Activated CD4-positive, alpha-beta T cell treated with anti-CD3 and anti-CD28 coated beads for 36 hours (primary cell): ENCODE measurements at regions not wholly inside any gene's neighbourhood (a gene's known extent, or its start where the extent isn't known, plus 50 kb on each side); places are given as distances from the start of the nearest gene placed in this dataset.
"Not testable (repeated sequence)": the region's sequence is repeated elsewhere in the genome, so short reads cannot be mapped to it uniquely, and the experiment has no call there.

Experiments
- ATAC-seq: fragments of 200-7000 bp; cut with Tn5 transposase; one replicate; pipeline ENCODE4 v1.10.0; 2021; ENCODE audit warnings: mild to moderate bottlenecking, moderate library complexity
- CTCF ChIA-PET: fragments of 350-600 bp; sonication (Branson Sonifier 250); formaldehyde crosslinking; loops from one replicate; lab custom pipeline; 2021; ENCODE audit warnings: antibody characterized with exemption; lab: Charles Lee
- POLR2A ChIA-PET: fragments of 350-600 bp; sonication (Branson Sonifier 250); formaldehyde crosslinking; loops from one replicate; lab custom pipeline; 2021; ENCODE audit warnings: antibody characterized with exemption, inconsistent platforms; lab: Charles Lee
- DNase-seq: peaks from one replicate; pipeline ENCODE4 v3.0.0-alpha.2; 2020
- H3K27ac Mint-ChIP-seq: one replicate; pipeline ENCODE4 v1.8.0; 2021; ENCODE audit warnings: mixed read lengths
- H3K27me3 Mint-ChIP-seq: one replicate; pipeline ENCODE4 v1.8.0; 2021; ENCODE audit warnings: mixed read lengths
- H3K36me3 Mint-ChIP-seq: one replicate; pipeline ENCODE4 v1.8.0; 2021; ENCODE audit warnings: low read depth, mixed read lengths
- H3K4me1 Mint-ChIP-seq: one replicate; pipeline ENCODE4 v1.8.0; 2021; ENCODE audit warnings: mixed read lengths
- H3K4me3 Mint-ChIP-seq: one replicate; pipeline ENCODE4 v1.8.0; 2021; ENCODE audit warnings: mild to moderate bottlenecking, moderate library complexity, mixed read lengths
- H3K9me3 Mint-ChIP-seq: one replicate; pipeline ENCODE4 v1.8.0; 2021; ENCODE audit warnings: low read depth, mixed read lengths
- intact Hi-C, 2 experiments: fragments of 100-400 bp; cut with DNase I in 1 of 2; cut with micrococcal nuclease in 1 of 2; formaldehyde crosslinking; loops; one replicate each; pipeline versions ENCODE4 v1.14.2 to v1.15.1; 2022 to 2024; cut with DNase I, micrococcal nuclease

- H3K27ac Mint-ChIP-seq, result no peak overlapping the region
- ATAC-seq (no peak), DNase-seq (no peak)
- H3K9me3 Mint-ChIP-seq, result no peaks in the 10 kb centered on the region
- ChIA-PET CTCF (interaction anchor here (0.6 kb wide), 2 partner anchors 12 to 104 kb away, joined by 3 read pairs; no protein-coding TSS in a partner anchor), POLR2A (no interaction called here)
- no peaks in the 10 kb centered on the region for H3K36me3 Mint-ChIP-seq
- peaks cover 3% of the 10 kb centered on the region for H3K27me3 Mint-ChIP-seq
- peaks cover 2% of the 10 kb centered on the region for H3K4me1 Mint-ChIP-seq
- H3K4me3 Mint-ChIP-seq, result no peak overlapping the region
- intact Hi-C loops, result no loop called here
Measured at GRCh38 chr9:73095425-73095824, 56.2 kb upstream of the ANXA1 start.

- intact Hi-C loops, result no loop called here
Measured at GRCh38 chr9:73093740-73094379, 57.8 kb upstream of the ANXA1 start.

GRCh38 chr9:73093016-73093739 is 58.5 kb upstream of the ANXA1 start:
- no peaks in the 10 kb centered on the region for H3K36me3 Mint-ChIP-seq
- H3K4me1 Mint-ChIP-seq, result peaks cover 2% of the 10 kb centered on the region
- ChIA-PET POLR2A (no interaction called here), CTCF (interaction anchor here (0.6 to 1.3 kb wide), 3 partner anchors 11 to 19 kb away, joined by 3 to 5 read pairs (median 4); no protein-coding TSS in a partner anchor)
- no peak for DNase-seq
- no peak overlapping the region for H3K4me3 Mint-ChIP-seq
- H3K27ac Mint-ChIP-seq, result no peak overlapping the region
- H3K9me3 Mint-ChIP-seq, result no peaks in the 10 kb centered on the region
- no peak for ATAC-seq
- intact Hi-C loops, result no loop called here
- H3K27me3 Mint-ChIP-seq, result no peaks in the 10 kb centered on the region

More at GRCh38 chr9:73093740-73094379, 57.8 kb upstream of the ANXA1 start:
- ATAC-seq (no peak), DNase-seq (no peak)
- Mint-ChIP-seq H3K27ac (no peak overlapping the region), H3K27me3 (no peaks in the 10 kb centered on the region), H3K4me3 (no peak overlapping the region), H3K9me3 (no peaks in the 10 kb centered on the region), H3K4me1 (peaks cover 2% of the 10 kb centered on the region), H3K36me3 (no peaks in the 10 kb centered on the region)
- POLR2A ChIA-PET, result no interaction called here
- CTCF ChIA-PET, result interaction anchor here (1.2 kb wide), 1 partner anchor 12 kb away, joined by 5 read pairs; no protein-coding TSS in a partner anchor

GRCh38 chr9:73091909-73092308 is 59.8 kb upstream of the ANXA1 start:
- Mint-ChIP-seq H3K4me1 (peaks cover 2% of the 10 kb centered on the region), H3K27ac (no peak overlapping the region), H3K4me3 (no peak overlapping the region), H3K9me3 (no peaks in the 10 kb centered on the region), H3K27me3 (peaks cover 1% of the 10 kb centered on the region), H3K36me3 (no peaks in the 10 kb centered on the region)
- POLR2A ChIA-PET, result no interaction called here
- intact Hi-C loops, result no loop called here
- ATAC-seq, result no peak
- CTCF ChIA-PET, result interaction anchor here (0.6 kb wide), 1 partner anchor 9 kb away, joined by 3 read pairs; no protein-coding TSS in a partner anchor
- no peak for DNase-seq

- no peaks in the 10 kb centered on the region for H3K36me3 Mint-ChIP-seq
- DNase-seq (no peak), ATAC-seq (no peak)
- H3K27me3 Mint-ChIP-seq, result peaks cover 1% of the 10 kb centered on the region
- no peaks in the 10 kb centered on the region for H3K9me3 Mint-ChIP-seq
- no peak overlapping the region for H3K4me3 Mint-ChIP-seq
- ChIA-PET CTCF (interaction anchor here (0.7 to 1.6 kb wide), 9 partner anchors 8 to 1051 kb away, joined by 3 to 5 read pairs (median 4); no protein-coding TSS in a partner anchor), POLR2A (no interaction called here)
- no peak overlapping the region for H3K27ac Mint-ChIP-seq
- peaks cover 2% of the 10 kb centered on the region for H3K4me1 Mint-ChIP-seq
- intact Hi-C loops, result no loop called here
Measured at GRCh38 chr9:73090214-73090613, 61.5 kb upstream of the ANXA1 start.

- no peak overlapping the region for H3K4me3 Mint-ChIP-seq
Measured at GRCh38 chr9:73089304-73089985, 62.2 kb upstream of the ANXA1 start.

GRCh38 chr9:73087876-73088275 is 63.8 kb upstream of the ANXA1 start:
- CTCF ChIA-PET, POLR2A ChIA-PET, ATAC-seq, DNase-seq, H3K9me3 Mint-ChIP-seq, H3K4me1 Mint-ChIP-seq, H3K4me3 Mint-ChIP-seq, H3K27me3 Mint-ChIP-seq, H3K27ac Mint-ChIP-seq, H3K36me3 Mint-ChIP-seq: not testable (repeated sequence)
- intact Hi-C loops, result loop anchor here in 1 of 2 experiments (10.0 kb wide), 1 partner anchor 1053 kb away; no protein-coding TSS in a partner anchor

More at GRCh38 chr9:73089304-73089985, 62.2 kb upstream of the ANXA1 start:
- ChIA-PET POLR2A (no interaction called here), CTCF (interaction anchor here (0.7 to 1.6 kb wide), 9 partner anchors 9 to 1050 kb away, joined by 3 to 7 read pairs (median 4); no protein-coding TSS in a partner anchor)
- Mint-ChIP-seq H3K36me3 (no peaks in the 10 kb centered on the region), H3K27ac (no peak overlapping the region), H3K27me3 (peaks cover 1% of the 10 kb centered on the region), H3K9me3 (no peaks in the 10 kb centered on the region), H3K4me1 (peaks cover 2% of the 10 kb centered on the region)
- DNase-seq (no peak), ATAC-seq (no peak)
- intact Hi-C loops, result loop anchor here in 1 of 2 experiments (10.0 kb wide), 1 partner anchor 1055 kb away; no protein-coding TSS in a partner anchor

GRCh38 chr9:73083519-73083918 is 68.1 kb upstream of the ANXA1 start:
- H3K27me3 Mint-ChIP-seq, result peaks cover 1% of the 10 kb centered on the region
- no peaks in the 10 kb centered on the region for H3K9me3 Mint-ChIP-seq
- CTCF ChIA-PET, result interaction anchor here (0.7 to 1.7 kb wide), 5 partner anchors 8 to 1044 kb away, joined by 3 to 7 read pairs (median 3); no protein-coding TSS in a partner anchor
- POLR2A ChIA-PET, result no interaction called here
- H3K4me3 Mint-ChIP-seq, result no peak overlapping the region
- no peak for ATAC-seq
- H3K4me1 Mint-ChIP-seq, result no peaks in the 10 kb centered on the region
- no peak for DNase-seq
- no peak overlapping the region for H3K27ac Mint-ChIP-seq
- no peaks in the 10 kb centered on the region for H3K36me3 Mint-ChIP-seq
- intact Hi-C loops, result loop anchor here (5.0 to 10.0 kb wide), 4 partner anchors 211 to 1049 kb away; no protein-coding TSS in a partner anchor

- Mint-ChIP-seq H3K36me3 (no peaks in the 10 kb centered on the region), H3K27ac (no peak overlapping the region), H3K4me3 (no peak overlapping the region), H3K9me3 (no peaks in the 10 kb centered on the region), H3K4me1 (no peaks in the 10 kb centered on the region), H3K27me3 (peaks cover 3% of the 10 kb centered on the region)
- intact Hi-C loops, result loop anchor here (1.0 to 10.0 kb wide), 5 partner anchors 210 to 1047 kb away; no protein-coding TSS in a partner anchor
- CTCF ChIA-PET, result interaction anchor here (0.8 to 2.7 kb wide), 13 partner anchors 8 to 1043 kb away, joined by 3 to 11 read pairs (median 3); no protein-coding TSS in a partner anchor
- ATAC-seq (no peak), DNase-seq (no peak)
- POLR2A ChIA-PET, result interaction anchor here (0.7 kb wide), 1 partner anchor 300 kb away, joined by 3 read pairs; no protein-coding TSS in a partner anchor
Measured at GRCh38 chr9:73081979-73082657, 69.5 kb upstream of the ANXA1 start.

- H3K27me3 Mint-ChIP-seq, result peaks cover 3% of the 10 kb centered on the region
- DNase-seq (no peak), ATAC-seq (no peak)
- CTCF ChIA-PET, result interaction anchor here (0.6 to 2.7 kb wide), 11 partner anchors 10 to 799 kb away, joined by 3 to 16 read pairs (median 3); no protein-coding TSS in a partner anchor
- no peak overlapping the region for H3K27ac Mint-ChIP-seq
- H3K36me3 Mint-ChIP-seq, result no peaks in the 10 kb centered on the region
- H3K4me3 Mint-ChIP-seq, result no peak overlapping the region
- POLR2A ChIA-PET, result no interaction called here
- no peaks in the 10 kb centered on the region for H3K4me1 Mint-ChIP-seq
- intact Hi-C loops, result loop anchor here (5.0 to 10.0 kb wide), 4 partner anchors 208 to 1045 kb away; no protein-coding TSS in a partner anchor
- no peaks in the 10 kb centered on the region for H3K9me3 Mint-ChIP-seq
Measured at GRCh38 chr9:73080110-73080694, 71.5 kb upstream of the ANXA1 start.
